ENCODE measurements at regions not wholly inside any gene's neighbourhood (a gene's known extent, or its start where the extent isn't known, plus 50 kb on each side); places are given as distances from the start of the nearest gene placed in this dataset.
A peak's percentile ranks its signal among the peaks of the same experiment; 100 is the strongest.
"Not testable (repeated sequence)": the region's sequence is repeated elsewhere in the genome, so short reads cannot be mapped to it uniquely, and the experiment has no call there.

DNA sequence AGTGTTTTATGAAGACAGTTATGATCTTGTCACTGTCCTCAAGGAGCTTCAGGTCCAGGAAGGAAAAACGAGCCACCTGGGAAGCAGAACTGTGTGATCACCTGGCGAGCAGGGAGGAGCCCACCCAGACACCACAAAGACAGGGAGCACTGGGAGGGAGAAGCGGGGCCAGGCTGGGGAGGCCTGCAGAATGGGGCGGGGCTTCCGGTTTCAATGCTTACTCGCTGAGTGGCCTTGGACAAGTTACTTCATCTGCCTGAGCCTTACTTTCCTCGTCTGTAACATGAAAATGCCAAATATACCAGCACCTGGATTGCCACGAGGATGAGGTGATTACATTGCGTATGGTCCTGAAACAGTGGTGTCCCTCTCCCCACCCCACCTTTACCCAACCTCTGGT lies 227.5 kb downstream of the ANKRD30B start:
- H3K4me1 ChIP-seq (ENCODE audit: control insufficient read depth, insufficient read depth, low read length): no peaks in the 10 kb centered on the region
- DNase-seq (no peak), ATAC-seq (no peak)
- H3K4me3 ChIP-seq (ENCODE audit: low read length): no peak overlapping the region
- WGBS: 69% methylated on average over 9 of the region's 9 CpGs
- intact Hi-C loops (cut with DNase I): no loop called here
- H3K27me3 ChIP-seq (ENCODE audit: control insufficient read depth, insufficient read depth): no peaks in the 10 kb centered on the region
- no peak overlapping the region for H3K27ac ChIP-seq (ENCODE audit: low read length)
- H3K9me3 ChIP-seq (ENCODE audit: control insufficient read depth, low read length): no peaks in the 10 kb centered on the region

DNA sequence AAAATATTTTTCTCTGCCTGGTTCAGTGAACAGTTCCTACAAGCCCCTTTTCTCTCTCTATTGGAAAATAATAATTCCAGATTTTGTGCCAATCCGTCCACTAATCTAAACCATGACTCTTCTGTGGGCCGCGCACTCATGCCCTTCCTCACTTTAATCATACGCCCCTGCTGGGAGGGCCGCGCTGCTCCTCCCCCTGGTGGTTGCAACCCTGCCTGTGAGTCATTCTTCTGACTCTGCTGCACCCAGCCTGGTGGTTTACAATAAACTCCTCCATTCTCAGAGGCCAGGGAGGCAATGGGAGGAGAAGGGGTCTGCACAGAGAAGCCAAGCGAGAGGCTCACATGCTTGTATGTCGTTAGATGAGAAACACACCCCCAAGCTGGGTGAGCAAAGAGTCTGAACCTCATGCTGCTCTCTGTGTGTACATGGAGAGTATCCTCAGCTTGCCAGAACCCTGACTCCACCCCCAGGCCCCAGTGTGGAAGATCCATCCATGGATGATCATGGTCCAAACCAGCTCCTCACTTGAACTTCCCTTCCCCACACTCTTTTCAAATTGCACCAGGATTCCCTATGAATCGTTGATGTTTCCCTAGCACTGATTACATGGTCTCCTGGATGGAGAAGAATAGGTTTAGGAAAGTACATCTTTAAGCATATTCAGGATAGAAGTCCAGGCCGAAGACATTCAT lies 228.9 kb downstream of the ANKRD30B start:
- no peaks in the 10 kb centered on the region for H3K9me3 ChIP-seq (ENCODE audit: control insufficient read depth, low read length)
- H3K4me3 ChIP-seq (ENCODE audit: low read length): no peak overlapping the region
- H3K27ac ChIP-seq (ENCODE audit: low read length): no peak overlapping the region
- no peaks in the 10 kb centered on the region for H3K4me1 ChIP-seq (ENCODE audit: control insufficient read depth, insufficient read depth, low read length)
- no peak for ATAC-seq
- intact Hi-C loops (cut with DNase I): no loop called here
- no peaks in the 10 kb centered on the region for H3K27me3 ChIP-seq (ENCODE audit: control insufficient read depth, insufficient read depth)
- 70% methylated on average over 10 of the region's 10 CpGs for WGBS
- no peak for DNase-seq

GRCh38 chr18:14978191-14978590 lies 230.2 kb downstream of the ANKRD30B start:
- H3K27me3 ChIP-seq (ENCODE audit: control insufficient read depth, insufficient read depth): no peaks in the 10 kb centered on the region
- WGBS: 69% methylated on average over 3 of the region's 3 CpGs
- DNase-seq: no peak
- H3K4me3 ChIP-seq (ENCODE audit: low read length): no peak overlapping the region
- ATAC-seq: no peak
- H3K9me3 ChIP-seq (ENCODE audit: control insufficient read depth, low read length): no peaks in the 10 kb centered on the region
- H3K27ac ChIP-seq (ENCODE audit: low read length): no peak overlapping the region
- intact Hi-C loops (cut with DNase I): no loop called here
- H3K4me1 ChIP-seq (ENCODE audit: control insufficient read depth, insufficient read depth, low read length): no peaks in the 10 kb centered on the region

DNA sequence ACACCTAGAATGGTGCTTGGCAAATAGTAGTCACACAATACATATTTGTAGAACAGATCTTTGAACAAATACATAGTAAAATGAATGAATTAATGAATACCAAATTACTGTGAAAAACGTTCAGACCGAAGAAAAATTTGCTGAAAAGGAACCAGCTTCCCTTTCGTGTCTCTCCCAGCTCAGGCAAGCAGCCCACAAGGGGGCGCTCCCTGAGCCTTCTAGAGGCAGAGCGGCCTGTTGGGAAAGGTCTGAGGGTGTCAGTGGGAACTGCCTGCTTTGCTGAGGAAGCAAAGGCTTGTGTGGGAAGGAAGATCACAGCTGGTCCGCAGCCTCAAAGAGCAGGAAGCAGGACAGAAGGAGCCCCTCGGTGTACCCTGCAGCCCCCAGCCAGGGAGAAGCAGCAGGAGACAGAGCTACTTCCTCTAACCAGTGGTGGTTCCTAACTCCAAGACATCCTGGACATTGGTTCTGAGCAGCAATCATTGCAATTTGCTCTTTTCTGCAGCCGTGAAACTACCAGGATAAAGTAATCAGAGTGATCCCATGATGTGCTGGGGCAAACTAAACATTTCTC lies 231.1 kb downstream of the ANKRD30B start:
- Histone ChIP-seq H3K4me1 (ENCODE audit: control insufficient read depth, insufficient read depth, low read length) (no peaks in the 10 kb centered on the region), H3K27ac (ENCODE audit: low read length) (no peak overlapping the region), H3K9me3 (ENCODE audit: control insufficient read depth, low read length) (no peaks in the 10 kb centered on the region), H3K27me3 (ENCODE audit: control insufficient read depth, insufficient read depth) (no peaks in the 10 kb centered on the region), H3K4me3 (ENCODE audit: low read length) (no peak overlapping the region)
- DNase-seq: peak in 1 of 3 donors; percentile 65
- 26% methylated on average over 8 of the region's 8 CpGs for WGBS
- ATAC-seq: no peak
- intact Hi-C loops (cut with DNase I): no loop called here

- H3K4me3 ChIP-seq (ENCODE audit: low read length): no peak overlapping the region
- WGBS: 66% methylated on average over 3 of the region's 3 CpGs
- H3K27me3 ChIP-seq (ENCODE audit: control insufficient read depth, insufficient read depth): no peaks in the 10 kb centered on the region
- ATAC-seq: no peak
- DNase-seq: no peak
- no peaks in the 10 kb centered on the region for H3K9me3 ChIP-seq (ENCODE audit: control insufficient read depth, low read length)
- intact Hi-C loops (cut with DNase I): no loop called here
- no peak overlapping the region for H3K27ac ChIP-seq (ENCODE audit: low read length)
- H3K4me1 ChIP-seq (ENCODE audit: control insufficient read depth, insufficient read depth, low read length): no peaks in the 10 kb centered on the region
Observed at GRCh38 chr18:14979875-14980274, 231.9 kb downstream of the ANKRD30B start.

DNA sequence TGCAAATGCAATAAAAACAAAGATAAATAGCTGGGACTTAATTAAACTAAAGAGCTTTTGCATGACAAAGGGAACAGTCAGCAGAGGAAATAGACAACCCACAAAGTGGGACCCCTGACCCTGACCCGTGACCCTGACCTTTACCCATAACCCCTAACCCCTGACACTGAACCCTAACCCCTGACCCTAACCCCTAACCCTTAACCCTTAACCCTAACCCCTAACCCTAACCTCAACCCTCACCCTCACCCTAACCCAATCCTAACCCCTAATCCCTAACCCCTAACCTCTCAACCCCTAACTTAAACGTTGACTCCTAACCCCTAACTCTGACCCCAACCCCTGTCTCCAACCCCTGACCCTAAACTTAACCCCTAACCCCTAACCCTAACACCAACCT lies 236.6 kb downstream of the ANKRD30B start:
- H3K4me1 ChIP-seq (ENCODE audit: control insufficient read depth, insufficient read depth, low read length); H3K4me3 ChIP-seq (ENCODE audit: low read length); H3K27ac ChIP-seq (ENCODE audit: low read length); intact Hi-C loops (cut with DNase I); H3K27me3 ChIP-seq (ENCODE audit: control insufficient read depth, insufficient read depth); H3K9me3 ChIP-seq (ENCODE audit: control insufficient read depth, low read length); DNase-seq; ATAC-seq: not testable (repeated sequence)
- 34% methylated on average over 2 of the region's 2 CpGs for WGBS

DNA sequence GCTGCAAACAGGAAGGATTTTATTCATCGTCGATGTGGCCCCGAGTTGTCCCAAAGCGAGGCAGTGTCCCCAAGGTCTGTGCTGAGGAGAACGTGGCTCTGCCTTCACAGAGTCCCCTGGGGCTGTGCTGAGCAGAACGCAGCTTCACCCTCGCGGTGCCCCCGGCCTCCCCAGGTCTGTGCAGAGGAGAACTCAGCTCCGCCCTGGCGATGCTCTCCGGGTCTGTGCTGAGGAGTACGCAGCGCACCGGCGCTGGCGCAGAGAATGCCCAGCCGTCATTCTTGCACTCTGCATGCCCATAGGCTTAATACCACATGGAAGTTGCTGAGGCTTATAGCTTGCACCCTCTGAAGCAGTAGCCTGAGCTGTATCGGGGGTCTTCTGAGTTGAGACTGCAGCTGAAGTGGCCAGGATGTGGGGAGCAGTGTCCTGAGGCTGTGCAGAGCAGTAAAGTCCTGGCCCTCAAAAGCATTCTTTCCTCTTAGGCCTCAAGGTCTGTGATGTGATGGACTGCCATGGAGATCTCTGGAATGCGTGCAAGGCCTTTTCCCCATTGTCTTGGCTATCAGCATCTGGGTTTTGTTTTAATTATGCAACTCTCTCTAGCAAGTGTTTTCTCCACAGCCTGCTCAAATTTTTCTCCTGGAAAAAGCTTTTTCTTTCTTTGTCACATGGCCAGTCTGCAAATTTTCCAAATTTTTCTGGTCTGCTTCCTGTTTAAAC lies 237.5 kb downstream of the ANKRD30B start:
- 88% methylated on average over 20 of the region's 20 CpGs for WGBS
- DNase-seq; intact Hi-C loops (cut with DNase I); H3K9me3 ChIP-seq (ENCODE audit: control insufficient read depth, low read length); H3K27me3 ChIP-seq (ENCODE audit: control insufficient read depth, insufficient read depth); ATAC-seq; H3K4me3 ChIP-seq (ENCODE audit: low read length); H3K4me1 ChIP-seq (ENCODE audit: control insufficient read depth, insufficient read depth, low read length); H3K27ac ChIP-seq (ENCODE audit: low read length): not testable (repeated sequence)

- H3K27me3 ChIP-seq (ENCODE audit: control insufficient read depth, insufficient read depth); DNase-seq; H3K27ac ChIP-seq (ENCODE audit: low read length); H3K4me3 ChIP-seq (ENCODE audit: low read length); ATAC-seq; intact Hi-C loops (cut with DNase I); H3K4me1 ChIP-seq (ENCODE audit: control insufficient read depth, insufficient read depth, low read length); H3K9me3 ChIP-seq (ENCODE audit: control insufficient read depth, low read length): not testable (repeated sequence)
- WGBS: 71% methylated on average over 3 of the region's 3 CpGs
Observed at GRCh38 chr18:14987377-14987776, 239.4 kb downstream of the ANKRD30B start.

- H3K4me3 ChIP-seq (ENCODE audit: low read length); H3K9me3 ChIP-seq (ENCODE audit: control insufficient read depth, low read length); H3K4me1 ChIP-seq (ENCODE audit: control insufficient read depth, insufficient read depth, low read length); DNase-seq; H3K27me3 ChIP-seq (ENCODE audit: control insufficient read depth, insufficient read depth); H3K27ac ChIP-seq (ENCODE audit: low read length); intact Hi-C loops (cut with DNase I); ATAC-seq: not testable (repeated sequence)
- WGBS: 70% methylated on average over 8 of the region's 8 CpGs
Observed at GRCh38 chr18:14987960-14988710, 240.2 kb downstream of the ANKRD30B start.

DNA sequence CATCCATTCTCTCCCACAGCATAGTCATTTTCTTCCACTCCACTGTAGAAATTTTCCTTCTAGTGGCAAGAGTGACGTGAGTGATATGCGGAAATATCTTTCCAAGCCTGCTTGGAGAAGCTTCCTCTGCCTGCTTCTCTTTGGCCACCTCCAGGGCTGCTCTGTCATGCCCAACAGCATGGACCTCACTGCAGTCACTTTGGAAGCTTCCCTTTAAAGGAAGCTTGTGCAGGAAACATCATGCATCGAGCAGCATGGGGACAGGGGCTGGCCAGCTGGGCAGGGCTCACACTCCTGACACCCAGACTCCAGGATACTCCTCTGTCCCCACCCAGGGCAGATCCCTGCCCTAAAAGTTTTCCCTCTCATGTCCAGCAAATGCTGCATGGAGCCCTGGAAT lies 241.6 kb downstream of the ANKRD30B start:
- ATAC-seq; H3K9me3 ChIP-seq (ENCODE audit: control insufficient read depth, low read length); DNase-seq; H3K4me3 ChIP-seq (ENCODE audit: low read length); H3K4me1 ChIP-seq (ENCODE audit: control insufficient read depth, insufficient read depth, low read length); intact Hi-C loops (cut with DNase I); H3K27me3 ChIP-seq (ENCODE audit: control insufficient read depth, insufficient read depth); H3K27ac ChIP-seq (ENCODE audit: low read length): not testable (repeated sequence)
- WGBS: 76% methylated on average over 3 of the region's 3 CpGs

DNA sequence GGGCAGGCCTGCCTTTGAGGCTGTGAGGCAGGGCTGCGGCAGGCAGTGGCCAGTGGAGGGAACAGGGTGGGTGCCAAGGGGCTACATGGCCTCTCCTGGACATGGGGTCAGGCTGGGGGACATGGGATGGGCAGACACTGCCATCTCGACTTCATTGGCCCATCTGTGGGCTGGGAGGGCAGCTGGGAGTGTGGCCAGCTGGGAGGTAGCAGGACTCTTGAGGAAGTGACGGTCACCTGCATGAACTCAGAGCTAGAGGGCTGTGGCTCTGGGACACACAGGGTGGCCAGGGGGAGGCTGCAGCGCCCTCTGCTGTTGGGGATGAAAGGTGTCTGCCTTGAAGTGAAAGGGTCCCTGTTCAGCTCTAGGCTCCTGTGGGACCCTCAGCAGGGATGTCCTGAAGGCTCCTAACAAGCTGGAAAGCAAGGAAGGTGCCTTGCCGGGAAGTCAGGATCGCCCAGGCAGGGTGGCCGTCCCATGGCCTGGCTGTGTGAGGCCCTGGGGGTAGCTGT lies 244.0 kb downstream of the ANKRD30B start:
- WGBS: 75% methylated on average over 7 of the region's 7 CpGs
- DNase-seq; H3K27ac ChIP-seq (ENCODE audit: low read length); H3K4me3 ChIP-seq (ENCODE audit: low read length); H3K27me3 ChIP-seq (ENCODE audit: control insufficient read depth, insufficient read depth); intact Hi-C loops (cut with DNase I); H3K9me3 ChIP-seq (ENCODE audit: control insufficient read depth, low read length); ATAC-seq; H3K4me1 ChIP-seq (ENCODE audit: control insufficient read depth, insufficient read depth, low read length): not testable (repeated sequence)

Data from right cardiac atrium (tissue), 5 donors.